ENCODE measurements at regions not wholly inside any gene's neighbourhood (a gene's known extent, or its start where the extent isn't known, plus 50 kb on each side); places are given as distances from the start of the nearest gene placed in this dataset.

GRCh38 chr3:17967953-17968607 is 225.6 kb upstream of the TBC1D5 start:
- no peak for ATAC-seq
- Histone ChIP-seq H3K27ac (no peak overlapping the region), H3K4me2 (no peak overlapping the region), H3K4me1 (peaks cover 8% of the 10 kb centered on the region), H3K4me3 (no peak overlapping the region), H3K9me3 (no peaks in the 10 kb centered on the region)
- CTCF ChIA-PET = interaction anchor here (1.1 kb wide), 1 partner anchor 11 kb away, joined by 4 read pairs; no protein-coding TSS in a partner anchor
- 47% methylated on average over 2 of the region's 2 CpGs for WGBS (ENCODE audit: missing lambda C conversion rate)
- no peak for FAIRE-seq
- peak in 1 of 2 experiments; percentile 13; a peak in 1 of 4 replicates for TF ChIP-seq CEBPB (IDR thresholded peaks at IDR 0.05)
- TF ChIP-seq SMC3 (IDR thresholded peaks at IDR 0.05) = no peak
- POLR2A ChIA-PET = no interaction called here
- no peak for DNase-seq (ENCODE audit: low read depth in 1 of 2, low spot score in 1 of 2)

- DNase-seq (ENCODE audit: low read depth in 1 of 2, low spot score in 1 of 2) (no peak), ATAC-seq (no peak), FAIRE-seq (no peak)
- H3K27ac ChIP-seq = no peak overlapping the region
- no peaks in the 10 kb centered on the region; the same call in 2 of the 3 replicates for H3K4me1 ChIP-seq
- H3K9me3 ChIP-seq = no peaks in the 10 kb centered on the region
- 72% methylated on average over 5 of the region's 5 CpGs for WGBS (ENCODE audit: missing lambda C conversion rate)
- ChIA-PET CTCF (interaction anchor here (1.1 kb wide), 1 partner anchor 10 kb away, joined by 4 read pairs; no protein-coding TSS in a partner anchor), POLR2A (no interaction called here)
- no peak overlapping the region for H3K4me2 ChIP-seq
- no peak overlapping the region for H3K4me3 ChIP-seq
- TF ChIP-seq JUN (IDR thresholded peaks at IDR 0.05) = no peak
- no peak for TF ChIP-seq MAZ (IDR thresholded peaks at IDR 0.05; ENCODE audit: borderline replicate concordance, low read depth, low read length)
- TF ChIP-seq HES2 (IDR thresholded peaks at IDR 0.05) = no peak
- TF ChIP-seq RARB (CRISPR knock-in tag; IDR thresholded peaks at IDR 0.05) = no peak
- TF ChIP-seq ZFP36 (IDR thresholded peaks at IDR 0.05; ENCODE audit: borderline replicate concordance, partially characterized antibody) = no peak
- TF ChIP-seq CHD4 (IDR thresholded peaks at IDR 0.05; ENCODE audit: borderline replicate concordance) = no peak
- TF ChIP-seq RNF2 (IDR thresholded peaks at IDR 0.05; ENCODE audit: borderline replicate concordance, low read depth) = no peak
- no peak for TF ChIP-seq PBX3 (IDR thresholded peaks at IDR 0.05)
- TF ChIP-seq RAD21 (conservative IDR thresholded peaks at IDR 0.05 in 1 of 2, IDR thresholded peaks at IDR 0.05 in 1 of 2) = no peak
- TF ChIP-seq HOXB5 (CRISPR knock-in tag; IDR thresholded peaks at IDR 0.05) = no peak
- no peak for TF ChIP-seq JUNB (IDR thresholded peaks at IDR 0.05)
- no peak for TF ChIP-seq KDM1A (IDR thresholded peaks at IDR 0.05; ENCODE audit: low read depth)
- no peak for TF ChIP-seq TFCP2L1 (CRISPR knock-in tag; IDR thresholded peaks at IDR 0.05)
- no peak for TF ChIP-seq ZNF302 (CRISPR knock-in tag; IDR thresholded peaks at IDR 0.05)
- TF ChIP-seq USF2 (IDR thresholded peaks at IDR 0.05) = no peak
- no peak for TF ChIP-seq RFX5 (IDR thresholded peaks at IDR 0.05)
These were observed 224.7 kb upstream of the TBC1D5 start for GRCh38 chr3:17967111-17967510.

- 97% methylated on average over 1 of the region's 1 CpG for WGBS (ENCODE audit: missing lambda C conversion rate)
- H3K4me3 ChIP-seq = no peak overlapping the region
- no peak for DNase-seq (ENCODE audit: low read depth in 1 of 2, low spot score in 1 of 2)
- no peak overlapping the region for H3K27ac ChIP-seq
- no peaks in the 10 kb centered on the region for H3K9me3 ChIP-seq
- ATAC-seq = no peak
- POLR2A ChIA-PET = no interaction called here
- no peak overlapping the region for H3K4me2 ChIP-seq
- CTCF ChIA-PET = no interaction called here
- no peaks in the 10 kb centered on the region for H3K4me1 ChIP-seq
- FAIRE-seq = no peak
- TF ChIP-seq POLR2A (IDR thresholded peaks at IDR 0.05; ENCODE audit: low read length) (no peak), FOSB (CRISPR knock-in tag; IDR thresholded peaks at IDR 0.05) (no peak), HDAC2 (IDR thresholded peaks at IDR 0.05) (no peak), HOXB13 (CRISPR knock-in tag; IDR thresholded peaks at IDR 0.05; ENCODE audit: low read depth) (no peak), RAD21 (conservative IDR thresholded peaks at IDR 0.05 in 1 of 2, IDR thresholded peaks at IDR 0.05 in 1 of 2) (no peak), NPAS2 (CRISPR knock-in tag; IDR thresholded peaks at IDR 0.05; ENCODE audit: borderline replicate concordance) (no peak), EHMT2 (IDR thresholded peaks at IDR 0.05; ENCODE audit: low read depth) (no peak), E2F6 (IDR thresholded peaks at IDR 0.05; ENCODE audit: borderline replicate concordance, low read depth) (no peak), USF2 (IDR thresholded peaks at IDR 0.05) (no peak), CHD4 (IDR thresholded peaks at IDR 0.05; ENCODE audit: borderline replicate concordance) (no peak), PHF8 (IDR thresholded peaks at IDR 0.05; ENCODE audit: borderline replicate concordance, low read depth) (no peak), MAZ (IDR thresholded peaks at IDR 0.05; ENCODE audit: borderline replicate concordance, low read depth, low read length) (no peak), BCL3 (IDR thresholded peaks at IDR 0.05) (no peak), FOXS1 (CRISPR knock-in tag; IDR thresholded peaks at IDR 0.05) (no peak), ZSCAN20 (CRISPR knock-in tag; IDR thresholded peaks at IDR 0.05) (no peak)
These were observed 222.9 kb upstream of the TBC1D5 start for GRCh38 chr3:17965331-17965730.

Measured in A549 (cell line).